ENCODE measurements at regions not wholly inside any gene's neighbourhood (a gene's known extent, or its start where the extent isn't known, plus 50 kb on each side); places are given as distances from the start of the nearest gene placed in this dataset.
"Not testable (repeated sequence)": the region's sequence is repeated elsewhere in the genome, so short reads cannot be mapped to it uniquely, and the experiment has no call there.

- DNase-seq, result no peak
Measured at GRCh38 chr1:103344930-103345329, 180.6 kb upstream of the RNPC3 start.

GRCh38 chr1:103341377-103341880, 184.1 kb upstream of the RNPC3 start:
- no peak for DNase-seq

- DNase-seq, result no peak
Measured at GRCh38 chr1:103337779-103338178, 187.7 kb upstream of the RNPC3 start.

- DNase-seq, result no peak
Measured at GRCh38 chr1:103336408-103336807, 189.1 kb upstream of the RNPC3 start.

- no peak for DNase-seq
Measured at GRCh38 chr1:103333141-103333540, 192.4 kb upstream of the RNPC3 start.

GRCh38 chr1:103327054-103327719, 198.3 kb upstream of the RNPC3 start:
- DNase-seq, result no peak

- DNase-seq, result no peak
Measured at GRCh38 chr1:103326595-103326994, 198.9 kb upstream of the RNPC3 start.

GRCh38 chr1:103309786-103310185, 201.5 kb upstream of the COL11A1 start:
- DNase-seq, result no peak

GRCh38 chr1:103307751-103308150, 199.4 kb upstream of the COL11A1 start:
- no peak for DNase-seq

- DNase-seq, result no peak
Measured at GRCh38 chr1:103283841-103284669, 175.7 kb upstream of the COL11A1 start.

GRCh38 chr1:103283371-103283770, 175.0 kb upstream of the COL11A1 start:
- DNase-seq, result no peak

- DNase-seq, result no peak
Measured at GRCh38 chr1:103275725-103276124, 167.4 kb upstream of the COL11A1 start.

GRCh38 chr1:103274886-103275285, 166.6 kb upstream of the COL11A1 start:
- DNase-seq, result no peak

- no peak for DNase-seq
Measured at GRCh38 chr1:103273106-103273505, 164.8 kb upstream of the COL11A1 start.

GRCh38 chr1:103271471-103271870, 163.1 kb upstream of the COL11A1 start:
- not testable (repeated sequence) for DNase-seq

GRCh38 chr1:103267893-103268292, 159.6 kb upstream of the COL11A1 start:
- no peak for DNase-seq

GRCh38 chr1:103267266-103267665, 158.9 kb upstream of the COL11A1 start:
- no peak for DNase-seq

- no peak for DNase-seq
Measured at GRCh38 chr1:103266036-103266435, 157.7 kb upstream of the COL11A1 start.

- DNase-seq, result no peak
Measured at GRCh38 chr1:103265551-103265950, 157.2 kb upstream of the COL11A1 start.

GRCh38 chr1:103259982-103260381, 151.7 kb upstream of the COL11A1 start:
- no peak for DNase-seq

GRCh38 chr1:103256490-103256889, 148.2 kb upstream of the COL11A1 start:
- no peak for DNase-seq

GRCh38 chr1:103254691-103255090, 146.4 kb upstream of the COL11A1 start:
- no peak for DNase-seq

- DNase-seq, result no peak
Measured at GRCh38 chr1:103250441-103250861, 142.1 kb upstream of the COL11A1 start.

- no peak for DNase-seq
Measured at GRCh38 chr1:103248417-103249102, 140.2 kb upstream of the COL11A1 start.
